ENCODE measurements at regions not wholly inside any gene's neighbourhood (a gene's known extent, or its start where the extent isn't known, plus 50 kb on each side); places are given as distances from the start of the nearest gene placed in this dataset.

DNA sequence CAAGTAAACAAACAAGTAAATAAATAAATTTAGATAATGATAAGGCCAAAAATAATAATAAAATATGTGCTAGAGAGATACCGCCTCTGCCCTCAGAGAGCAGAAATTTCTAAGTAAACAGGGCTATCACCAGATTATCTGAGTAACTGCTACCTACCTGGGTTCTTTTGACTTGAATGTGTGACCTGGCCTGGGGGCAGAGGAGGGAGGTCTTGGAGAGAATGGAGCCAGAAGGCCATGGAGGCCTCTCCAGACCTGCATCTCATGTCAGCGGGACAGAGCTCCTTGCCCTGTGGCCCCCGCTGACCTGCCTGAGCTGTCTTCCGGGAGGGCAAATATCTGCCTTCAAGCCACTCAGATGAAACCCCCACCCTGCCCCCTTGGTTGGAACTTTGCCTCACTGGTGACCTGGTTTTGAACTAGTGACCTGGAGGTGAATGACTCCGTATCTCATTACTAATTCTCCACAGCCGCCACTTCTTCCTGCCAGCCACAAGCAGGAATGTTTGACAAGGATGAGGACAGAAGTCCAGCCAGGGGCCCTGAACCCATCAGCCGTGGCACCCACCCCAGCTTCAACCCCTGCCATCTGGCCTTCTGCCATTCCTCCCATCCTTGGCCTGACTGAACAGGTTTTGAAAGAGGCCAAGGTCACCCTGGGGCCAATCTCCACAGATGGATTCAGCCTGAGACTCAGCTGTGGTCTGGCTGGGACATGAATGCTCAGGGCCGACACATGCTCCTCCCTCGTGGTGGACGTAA is 86.8 kb upstream of the PARP11 start:
- H3K27ac Mint-ChIP-seq, result no peak overlapping the region
- H3K27me3 Mint-ChIP-seq, result no peaks in the 10 kb centered on the region
- H3K4me3 Mint-ChIP-seq, result no peak overlapping the region
- no peaks in the 10 kb centered on the region for H3K36me3 Mint-ChIP-seq
- H3K9me3 Mint-ChIP-seq, result no peaks in the 10 kb centered on the region
- peaks cover 36% of the 10 kb centered on the region for H3K4me1 Mint-ChIP-seq

- no peaks in the 10 kb centered on the region for H3K36me3 Mint-ChIP-seq
- H3K27me3 Mint-ChIP-seq, result no peaks in the 10 kb centered on the region
- H3K27ac Mint-ChIP-seq, result no peak overlapping the region
- peaks cover 42% of the 10 kb centered on the region for H3K4me1 Mint-ChIP-seq
- H3K4me3 Mint-ChIP-seq, result no peak overlapping the region
- no peaks in the 10 kb centered on the region for H3K9me3 Mint-ChIP-seq
These were observed 85.3 kb upstream of the PARP11 start for GRCh38 chr12:3958534-3958933.

DNA sequence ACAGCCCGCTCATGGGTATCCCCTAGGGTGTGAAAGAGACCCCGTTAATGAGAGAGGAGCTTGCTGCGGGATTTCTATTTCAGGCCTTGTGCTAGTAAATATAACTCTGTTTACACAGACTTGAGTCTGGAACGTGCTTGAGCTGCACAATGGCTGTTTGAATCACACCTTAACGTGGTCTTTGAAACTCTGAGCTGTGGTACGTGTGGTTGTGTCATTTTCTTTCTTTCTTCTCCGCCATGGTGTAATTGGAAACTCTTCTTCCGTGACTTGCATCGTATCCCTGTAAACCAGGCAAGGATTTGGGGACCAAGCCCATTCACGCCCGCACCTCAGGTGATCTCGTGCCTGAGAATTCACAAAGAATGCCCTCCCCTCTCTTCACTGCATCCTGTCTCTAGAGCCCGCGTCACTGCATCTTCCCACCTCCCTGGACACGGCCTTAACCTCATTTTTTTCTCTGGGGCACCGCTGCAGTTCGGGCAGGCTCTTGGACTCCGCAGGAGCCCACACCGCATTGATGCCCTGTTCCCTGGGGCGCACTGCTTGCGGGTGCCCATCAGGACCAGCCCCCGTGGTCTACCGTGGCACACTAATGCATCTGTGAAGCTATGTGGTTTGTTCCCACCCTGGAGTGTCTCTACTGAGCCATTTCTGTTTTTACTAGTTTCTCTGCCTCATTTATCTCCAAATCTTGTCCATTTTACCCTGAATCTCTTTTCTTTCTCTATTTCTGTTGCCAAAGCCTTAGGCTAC is 78.4 kb upstream of the PARP11 start:
- Mint-ChIP-seq H3K9me3 (peaks cover 9% of the 10 kb centered on the region), H3K4me1 (peaks cover 68% of the 10 kb centered on the region), H3K36me3 (peaks cover 2% of the 10 kb centered on the region), H3K4me3 (peak overlapping the region; percentile 45), H3K27me3 (no peaks in the 10 kb centered on the region), H3K27ac (peak overlapping the region; percentile 79)

DNA sequence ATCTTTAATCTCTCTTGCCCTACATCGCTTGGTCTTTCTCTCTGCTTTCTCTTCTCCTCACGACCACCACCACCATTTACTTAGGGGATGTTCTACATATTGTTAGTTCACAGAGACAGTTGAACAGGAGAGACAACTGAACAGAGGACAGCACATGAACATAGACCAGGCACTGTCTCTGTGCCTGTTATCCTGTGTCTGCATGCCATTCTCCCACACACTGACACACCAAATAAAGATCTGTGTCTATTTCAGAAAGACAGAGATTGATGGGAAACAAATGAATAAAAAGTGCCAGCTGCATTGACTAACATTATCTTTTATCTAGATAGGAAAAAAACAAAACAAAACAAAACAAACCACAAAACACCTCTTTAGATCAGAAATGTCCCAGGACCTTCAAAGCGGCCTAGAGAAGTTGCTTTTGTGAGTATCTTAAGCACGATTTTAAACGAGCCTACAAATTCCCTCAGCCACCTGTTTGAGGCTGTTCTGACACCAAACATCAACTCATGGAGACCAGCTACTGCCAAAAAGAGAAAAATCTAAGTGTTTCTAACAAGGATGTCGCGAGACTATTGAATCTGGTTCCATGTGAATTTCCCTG is 77.6 kb upstream of the PARP11 start:
- Mint-ChIP-seq H3K4me3 (peak overlapping the region; percentile 8), H3K9me3 (peaks cover 15% of the 10 kb centered on the region), H3K27me3 (no peaks in the 10 kb centered on the region), H3K36me3 (peaks cover 6% of the 10 kb centered on the region), H3K4me1 (peaks cover 74% of the 10 kb centered on the region), H3K27ac (peak overlapping the region; percentile 63)

GRCh38 chr12:3947781-3948180 is 74.6 kb upstream of the PARP11 start:
- H3K27ac Mint-ChIP-seq, result peak overlapping the region; percentile 79
- peaks cover 16% of the 10 kb centered on the region for H3K9me3 Mint-ChIP-seq
- peaks cover 70% of the 10 kb centered on the region for H3K4me1 Mint-ChIP-seq
- peaks cover 6% of the 10 kb centered on the region for H3K36me3 Mint-ChIP-seq
- H3K27me3 Mint-ChIP-seq, result no peaks in the 10 kb centered on the region
- H3K4me3 Mint-ChIP-seq, result peak overlapping the region; percentile 42

DNA sequence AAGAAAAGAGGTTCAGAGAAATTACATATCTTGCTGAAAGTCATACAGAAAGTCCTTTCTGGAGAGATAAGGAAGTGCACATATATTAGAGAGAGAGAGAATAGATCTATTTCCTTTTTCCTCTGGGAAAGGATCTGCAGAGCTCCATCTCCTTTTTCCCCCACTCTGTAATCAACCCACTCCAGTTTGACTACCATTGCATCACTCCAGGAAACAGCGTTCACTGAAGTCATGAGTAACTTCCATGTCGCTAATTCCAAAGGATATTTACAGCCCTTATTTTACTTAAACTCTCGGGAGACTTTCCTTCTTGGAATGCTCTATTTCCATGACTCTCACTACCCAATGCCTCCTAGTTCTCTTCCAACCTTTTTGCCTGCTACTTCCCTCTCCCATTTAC is 72.5 kb upstream of the PARP11 start:
- Mint-ChIP-seq H3K27me3 (no peaks in the 10 kb centered on the region), H3K4me1 (peaks cover 57% of the 10 kb centered on the region), H3K27ac (peak overlapping the region; percentile 68), H3K9me3 (peaks cover 16% of the 10 kb centered on the region), H3K36me3 (peaks cover 6% of the 10 kb centered on the region), H3K4me3 (no peak overlapping the region)

- Mint-ChIP-seq H3K27me3 (no peaks in the 10 kb centered on the region), H3K27ac (no peak overlapping the region), H3K4me1 (peaks cover 46% of the 10 kb centered on the region)
These were observed 71.4 kb upstream of the PARP11 start for GRCh38 chr12:3944620-3945019.

GRCh38 chr12:3938042-3938544 is 64.9 kb upstream of the PARP11 start:
- H3K36me3 Mint-ChIP-seq, result no peaks in the 10 kb centered on the region
- peaks cover 31% of the 10 kb centered on the region for H3K4me1 Mint-ChIP-seq
- H3K9me3 Mint-ChIP-seq, result no peaks in the 10 kb centered on the region

More at GRCh38 chr12:3944620-3945019, 71.4 kb upstream of the PARP11 start:
- Mint-ChIP-seq H3K4me3 (no peak overlapping the region), H3K36me3 (peaks cover 6% of the 10 kb centered on the region), H3K9me3 (peaks cover 16% of the 10 kb centered on the region)

GRCh38 chr12:3935078-3935477 is 61.9 kb upstream of the PARP11 start:
- Mint-ChIP-seq H3K27me3 (no peaks in the 10 kb centered on the region), H3K4me1 (peaks cover 58% of the 10 kb centered on the region), H3K9me3 (no peaks in the 10 kb centered on the region), H3K27ac (peak overlapping the region; percentile 42), H3K36me3 (no peaks in the 10 kb centered on the region), H3K4me3 (peak overlapping the region; percentile 71)

More at GRCh38 chr12:3938042-3938544, 64.9 kb upstream of the PARP11 start:
- Mint-ChIP-seq H3K27ac (no peak overlapping the region), H3K27me3 (no peaks in the 10 kb centered on the region), H3K4me3 (no peak overlapping the region)

DNA sequence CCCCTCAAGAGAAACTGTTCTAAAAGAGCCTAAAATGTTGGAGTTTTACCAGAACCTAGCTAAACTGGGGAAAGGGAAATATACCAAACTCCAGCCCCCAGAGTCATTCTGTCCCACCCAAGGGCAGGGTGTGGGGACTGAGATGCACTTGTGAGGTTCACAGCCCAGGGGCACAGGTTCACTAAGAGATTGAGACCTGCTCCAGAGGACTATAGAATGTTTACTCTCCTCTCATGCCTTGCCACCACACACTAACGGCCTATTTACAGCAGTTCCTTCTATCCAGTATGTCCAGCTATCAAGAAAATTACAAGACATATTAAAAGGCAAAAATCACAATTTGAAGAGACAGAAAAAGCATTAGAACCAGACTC is 60.6 kb upstream of the PARP11 start:
- Mint-ChIP-seq H3K36me3 (no peaks in the 10 kb centered on the region), H3K27ac (peak overlapping the region; percentile 96), H3K9me3 (no peaks in the 10 kb centered on the region), H3K4me3 (peak overlapping the region; percentile 81), H3K27me3 (no peaks in the 10 kb centered on the region), H3K4me1 (peaks cover 71% of the 10 kb centered on the region)

- Mint-ChIP-seq H3K27ac (no peak overlapping the region), H3K4me1 (peaks cover 76% of the 10 kb centered on the region), H3K9me3 (no peaks in the 10 kb centered on the region), H3K27me3 (no peaks in the 10 kb centered on the region), H3K4me3 (peak overlapping the region; percentile 81), H3K36me3 (no peaks in the 10 kb centered on the region)
These were observed 60.0 kb upstream of the PARP11 start for GRCh38 chr12:3933074-3933818.

DNA sequence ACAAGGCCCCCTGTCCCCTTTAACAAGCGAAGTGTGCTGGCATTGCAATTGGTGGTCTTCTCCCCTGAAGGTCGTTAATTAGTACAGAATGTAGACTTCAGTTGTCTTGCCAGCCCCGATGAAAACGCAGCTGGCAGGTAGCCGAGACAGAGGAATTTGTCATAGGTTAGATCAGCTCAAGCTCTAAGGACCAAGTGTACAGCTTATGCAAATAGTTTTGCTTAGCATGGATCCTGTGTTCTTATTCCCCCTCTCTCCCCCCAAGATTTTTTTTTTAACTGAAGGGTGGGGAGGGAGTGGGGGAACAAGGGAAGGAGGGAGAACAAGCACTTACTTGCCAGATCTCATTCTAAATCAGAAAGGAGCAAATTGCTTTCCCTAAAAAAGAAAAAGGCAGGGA is 58.6 kb upstream of the PARP11 start:
- Mint-ChIP-seq H3K27me3 (no peaks in the 10 kb centered on the region), H3K4me1 (peaks cover 76% of the 10 kb centered on the region), H3K4me3 (no peak overlapping the region), H3K27ac (no peak overlapping the region), H3K9me3 (no peaks in the 10 kb centered on the region), H3K36me3 (no peaks in the 10 kb centered on the region)

GRCh38 chr12:3931206-3931605 is 58.0 kb upstream of the PARP11 start:
- peaks cover 74% of the 10 kb centered on the region for H3K4me1 Mint-ChIP-seq

DNA sequence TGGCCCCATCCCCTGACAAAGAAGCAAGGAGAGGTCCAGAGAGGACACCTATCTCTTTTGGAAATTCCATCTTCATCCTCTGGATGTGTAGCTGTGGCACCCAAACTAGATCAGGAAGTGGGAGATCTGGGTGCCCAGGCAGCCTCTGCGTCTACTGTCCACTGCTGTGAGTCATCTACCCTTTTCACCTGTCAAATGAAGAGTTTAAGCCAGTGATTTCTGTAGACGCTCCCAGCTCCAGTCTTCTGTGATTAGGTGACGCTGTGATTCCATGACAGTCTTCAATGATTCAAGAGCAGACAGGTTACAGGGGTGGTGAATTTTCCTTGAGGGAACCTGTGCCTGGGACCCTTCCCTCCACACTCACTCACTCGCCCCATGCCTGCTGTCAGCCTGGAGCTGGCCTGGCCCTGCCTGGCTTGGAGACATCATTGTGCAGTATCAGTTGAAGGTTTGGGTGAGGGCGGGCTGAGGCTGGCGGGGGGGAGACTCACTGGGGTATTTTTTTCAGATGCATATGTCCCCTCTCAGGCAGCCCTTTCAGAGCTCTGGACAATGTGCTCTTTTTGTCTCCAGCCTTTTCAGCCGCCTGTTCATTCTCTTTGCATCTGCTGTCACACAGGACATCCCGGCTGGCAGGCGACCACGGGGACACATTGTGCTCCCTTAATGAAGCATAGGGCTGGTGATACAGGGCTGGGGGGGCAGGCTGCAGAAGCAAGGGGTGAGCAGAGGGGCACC is 56.8 kb upstream of the PARP11 start:
- peaks cover 2% of the 10 kb centered on the region for H3K36me3 Mint-ChIP-seq
- H3K4me3 Mint-ChIP-seq, result no peak overlapping the region
- H3K27me3 Mint-ChIP-seq, result no peaks in the 10 kb centered on the region
- H3K9me3 Mint-ChIP-seq, result no peaks in the 10 kb centered on the region
- peaks cover 75% of the 10 kb centered on the region for H3K4me1 Mint-ChIP-seq
- no peak overlapping the region for H3K27ac Mint-ChIP-seq

More at GRCh38 chr12:3931206-3931605, 58.0 kb upstream of the PARP11 start:
- Mint-ChIP-seq H3K27ac (no peak overlapping the region), H3K4me3 (no peak overlapping the region), H3K27me3 (no peaks in the 10 kb centered on the region), H3K9me3 (no peaks in the 10 kb centered on the region), H3K36me3 (no peaks in the 10 kb centered on the region)
